ENCODE measurements at regions not wholly inside any gene's neighbourhood (a gene's known extent, or its start where the extent isn't known, plus 50 kb on each side); places are given as distances from the start of the nearest gene placed in this dataset.

- TF ChIP-seq POLR2A (IDR thresholded peaks at IDR 0.05) (no peak), CTCF (IDR thresholded peaks at IDR 0.05) (no peak)
- WGBS, 2 donors = 52 to 63% methylated on average over 6 of the region's 6 CpGs
- no peak overlapping the region for H3K4me3 ChIP-seq (ENCODE audit: low read depth, poor library complexity, severe bottlenecking)
- DNase-seq (ENCODE audit: low spot score in 2 of 2) = no peak
- intact Hi-C loops (cut with DNase I; ENCODE audit: low total_unique reads) = no loop called here
Observed at GRCh38 chr12:103086471-103086870, 129.0 kb downstream of the ASCL1 start.

GRCh38 chr12:103093499-103094106 lies 136.1 kb downstream of the ASCL1 start:
- DNase-seq (ENCODE audit: low spot score in 2 of 2) = no peak
- intact Hi-C loops (cut with DNase I; ENCODE audit: low total_unique reads) = no loop called here
- 83 to 86% methylated on average over 3 of the region's 3 CpGs for WGBS, 2 donors
- no peak overlapping the region for H3K4me3 ChIP-seq (ENCODE audit: low read depth, poor library complexity, severe bottlenecking)
- TF ChIP-seq POLR2A (IDR thresholded peaks at IDR 0.05) (no peak), CTCF (IDR thresholded peaks at IDR 0.05) (no peak)

DNA sequence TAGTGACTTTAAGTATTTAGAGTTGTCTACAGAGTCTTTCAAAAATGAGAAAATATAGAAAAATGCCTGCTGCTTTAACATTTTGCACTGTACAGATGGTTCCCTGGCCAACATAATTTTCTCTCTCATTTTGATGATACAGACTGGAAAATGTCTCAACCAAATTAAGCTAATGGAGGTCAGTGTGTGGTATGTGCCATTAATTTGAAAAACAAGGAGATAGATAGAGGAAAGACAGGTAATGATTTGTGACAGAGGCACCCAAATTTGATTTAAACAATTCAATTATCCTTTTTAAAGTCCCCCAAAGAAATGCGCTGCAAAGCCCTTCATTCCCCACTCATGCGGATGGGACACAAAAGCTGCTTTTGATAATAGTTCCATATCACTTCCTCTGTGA lies 140.0 kb downstream of the ASCL1 start:
- intact Hi-C loops (cut with DNase I; ENCODE audit: low total_unique reads) = no loop called here
- TF ChIP-seq CTCF (IDR thresholded peaks at IDR 0.05) (no peak), POLR2A (IDR thresholded peaks at IDR 0.05) (no peak)
- no peak for DNase-seq (ENCODE audit: low spot score in 2 of 2)
- no peak overlapping the region for H3K4me3 ChIP-seq (ENCODE audit: low read depth, poor library complexity, severe bottlenecking)
- 95 to 96% methylated on average over 2 of the region's 2 CpGs for WGBS, 2 donors

- no peak overlapping the region for H3K4me3 ChIP-seq (ENCODE audit: low read depth, poor library complexity, severe bottlenecking)
- TF ChIP-seq POLR2A (IDR thresholded peaks at IDR 0.05) (no peak), CTCF (IDR thresholded peaks at IDR 0.05) (no peak)
- 86 to 89% methylated on average over 11 of the region's 11 CpGs for WGBS, 2 donors
- intact Hi-C loops (cut with DNase I; ENCODE audit: low total_unique reads) = no loop called here
- DNase-seq (ENCODE audit: low spot score in 2 of 2) = no peak
Observed at GRCh38 chr12:103100257-103100831, 142.9 kb downstream of the ASCL1 start.

DNA sequence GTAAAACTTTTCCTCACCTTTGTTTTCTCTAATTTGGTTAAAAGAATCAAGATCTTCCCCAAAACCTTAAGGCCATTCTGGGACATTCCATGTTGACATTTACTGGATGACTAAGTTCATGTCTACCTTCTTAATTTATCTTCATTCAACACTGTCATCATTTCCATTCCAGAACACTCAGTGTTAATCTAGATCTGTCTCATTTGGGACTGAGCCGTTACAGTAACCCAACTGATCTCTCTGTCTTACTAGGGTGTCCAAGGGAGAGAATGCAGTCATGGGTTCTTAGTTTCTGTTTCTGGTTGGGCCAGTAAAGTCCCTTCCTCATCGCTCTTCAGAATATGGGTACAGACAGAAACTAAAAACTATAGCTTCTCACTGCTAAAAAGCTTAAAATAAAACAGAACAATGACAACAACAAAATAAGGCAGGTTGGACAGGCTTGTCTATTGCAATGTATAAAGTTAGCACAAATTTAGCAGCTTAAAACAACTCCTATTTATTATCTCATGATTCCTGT lies 144.8 kb downstream of the ASCL1 start:
- intact Hi-C loops (cut with DNase I; ENCODE audit: low total_unique reads) = no loop called here
- no peak overlapping the region for H3K4me3 ChIP-seq (ENCODE audit: low read depth, poor library complexity, severe bottlenecking)
- DNase-seq (ENCODE audit: low spot score in 2 of 2) = no peak
- TF ChIP-seq CTCF (IDR thresholded peaks at IDR 0.05) (no peak), POLR2A (IDR thresholded peaks at IDR 0.05) (no peak)
- WGBS, 2 donors = 72 to 79% methylated on average over 2 of the region's 2 CpGs

All from lower leg skin (tissue), 4 donors.